Endothelial cell of umbilical vein (primary cell): ENCODE measurements at regions not wholly inside any gene's neighbourhood (a gene's known extent, or its start where the extent isn't known, plus 50 kb on each side); places are given as distances from the start of the nearest gene placed in this dataset.

Source experiments
- BruUV-seq: library from RNA; stranded (reverse); fragments of 400-500 nt; replicated peaks from 2 replicates; lab custom pipeline; 2021; lab: Mats Ljungman, UMichigan
- CTCF ChIA-PET: fragments of 300-600, 350-600 bp; sonication (Branson Sonifier 250); formaldehyde crosslinking; loops from one replicate; lab custom pipeline; 2021; ENCODE audit warnings: antibody characterized with exemption, inconsistent platforms; lab: Charles Lee
- POLR2A ChIA-PET: fragments of 300-600, 350-600 bp; sonication (Branson Sonifier 250); formaldehyde crosslinking; loops from one replicate; lab custom pipeline; 2021; ENCODE audit warnings: antibody characterized with exemption, inconsistent platforms; lab: Charles Lee
- DNase-seq: peaks from one replicate; pipeline ENCODE4 v3.0.0-alpha.2; 2011; ENCODE audit warnings: low read depth, low spot score
- FAIRE-seq: peaks from 2 replicates; lab custom pipeline; 2011; peaks lifted over from hg19 to GRCh38; lab: Jason Lieb, UNC
- H2AFZ ChIP-seq: 2 replicates; pipeline ENCODE4 v1.6.0; 2012; ENCODE audit warnings: low read depth, low read length, control low read depth, inconsistent platforms
- H3K27ac ChIP-seq: 2 replicates; pipeline ENCODE4 v1.5.1; 2011; ENCODE audit warnings: low read depth, mild to moderate bottlenecking, control low read depth, low read length, moderate library complexity; ENCODE audit not compliant: insufficient read depth
- H3K27me3 ChIP-seq, 2 experiments: 2 replicates each; pipeline versions ENCODE4 v1.6.0 to v1.6.1; 2011; ENCODE audit warnings: low read length in 2 of 2, mixed read lengths in 1 of 2; ENCODE audit not compliant: control insufficient read depth in 2 of 2, insufficient read depth in 2 of 2
- H3K36me3 ChIP-seq, 2 experiments: 2 replicates in 1 of 2; 3 replicates in 1 of 2; pipeline ENCODE4 v1.5.1; 2011; ENCODE audit warnings: low read length in 2 of 2, mild to moderate bottlenecking in 1 of 2, moderate library complexity in 1 of 2; ENCODE audit not compliant: control insufficient read depth in 2 of 2, insufficient read depth in 2 of 2; ENCODE audit errors: extremely low read depth in 1 of 2
- H3K4me1 ChIP-seq: 3 replicates; pipeline ENCODE4 v1.5.1; 2011; ENCODE audit warnings: mild to moderate bottlenecking, low read length; ENCODE audit not compliant: control insufficient read depth, insufficient read depth; ENCODE audit errors: extremely low read depth
- H3K4me2 ChIP-seq: 2 replicates; pipeline ENCODE4 v1.6.1; 2011; ENCODE audit warnings: low read length, control low read depth, mixed read lengths; ENCODE audit not compliant: insufficient read depth
- H3K4me3 ChIP-seq, 3 experiments: fragments of 200-600 bp in 1 of 3; sonication (generic), shearing (Covaris generic) in 1 of 3; replicated peaks in 1 of 3; 2 replicates each; pipeline ENCODE4 v1.5.1; 2011 to 2016; ENCODE audit warnings: control low read depth in 3 of 3, low read length in 3 of 3, mild to moderate bottlenecking in 2 of 3, inconsistent platforms in 1 of 3, low read depth in 1 of 3, moderate library complexity in 1 of 3; ENCODE audit not compliant: insufficient read depth in 1 of 3
- H3K79me2 ChIP-seq: 2 replicates; pipeline ENCODE4 v1.6.0; 2012; ENCODE audit warnings: low read length, inconsistent platforms; ENCODE audit not compliant: control insufficient read depth, insufficient read depth
- H3K9ac ChIP-seq: replicated peaks from 2 replicates; pipeline ENCODE3; 2011; ENCODE audit warnings: low read length, control low read depth; ENCODE audit not compliant: insufficient read depth; ENCODE audit errors: extremely low read depth
- H3K9me1 ChIP-seq: replicated peaks from 3 replicates; pipeline ENCODE4 v1.6.0; 2011; ENCODE audit warnings: mild to moderate bottlenecking, low read length; ENCODE audit not compliant: control insufficient read depth, insufficient read depth; ENCODE audit errors: extremely low read depth
- H3K9me3 ChIP-seq: replicated peaks from 2 replicates; pipeline ENCODE4 v1.5.1; 2012; ENCODE audit warnings: low read length, inconsistent platforms; ENCODE audit not compliant: control insufficient read depth, insufficient read depth
- H4K20me1 ChIP-seq: replicated peaks from 2 replicates; pipeline ENCODE3; 2011; ENCODE audit warnings: mild to moderate bottlenecking, low read length; ENCODE audit not compliant: control insufficient read depth, insufficient read depth; ENCODE audit errors: extremely low read depth
- EZH2 ChIP-seq: IDR thresholded peaks from 2 replicates; pipeline ENCODE4 v1.6.1; 2012; ENCODE audit warnings: borderline replicate concordance, low read depth, mild to moderate bottlenecking, moderate library complexity, low read length, inconsistent platforms; ENCODE audit not compliant: severe bottlenecking
- FOS ChIP-seq: IDR thresholded peaks from 2 replicates; pipeline ENCODE4 v1.6.1; 2011; ENCODE audit warnings: mild to moderate bottlenecking, low read length, moderate library complexity, borderline replicate concordance; ENCODE audit not compliant: insufficient read depth
- GATA2 ChIP-seq: IDR thresholded peaks from 2 replicates; pipeline ENCODE4 v1.7.0; 2011; ENCODE audit warnings: low read depth, mild to moderate bottlenecking, moderate library complexity, mixed read lengths, low read length; ENCODE audit not compliant: insufficient read length, insufficient read depth
- JUN ChIP-seq: IDR thresholded peaks from 2 replicates; pipeline ENCODE4 v1.6.1; 2011; ENCODE audit warnings: borderline replicate concordance, low read depth; ENCODE audit not compliant: insufficient read length, insufficient read depth
- MYC ChIP-seq: IDR thresholded peaks from one replicate; pipeline ENCODE4 v1.6.1; 2011; ENCODE audit warnings: mild to moderate bottlenecking, low read depth, low read length
- POLR2A ChIP-seq: IDR thresholded peaks from 2 replicates; pipeline ENCODE4 v1.6.1; 2012; ENCODE audit warnings: low read depth, mild to moderate bottlenecking, control low read depth, low read length
- POLR2AphosphoS5 ChIP-seq: IDR thresholded peaks from 2 replicates; pipeline ENCODE4 v1.6.1; 2012; ENCODE audit warnings: low read depth, mild to moderate bottlenecking, control low read depth, low read length, moderate library complexity; ENCODE audit not compliant: insufficient read depth
- dilution Hi-C: fragments of 300-500 bp; cut with MboI; formaldehyde crosslinking; loops from one replicate; pipeline ENCODE4 v1.15.0; 2019; ENCODE audit warnings: low sequenced_read_pairs; ENCODE audit not compliant: extremely low pct_ligation_motif_present
- intact Hi-C: fragments of 100-400 bp; cut with micrococcal nuclease; formaldehyde crosslinking; loops from one replicate; pipeline ENCODE4 v1.10.0; 2022
- TF ChIP-seq, protein P1 (sequence below): IDR thresholded peaks from 2 replicates; pipeline ENCODE4 v1.6.1; 2011; ENCODE audit not compliant: insufficient read depth, insufficient read length
- TF ChIP-seq, protein P2 (sequence below), 2 donors: IDR thresholded peaks; 1 replicate in 1 of 2; 2 replicates in 1 of 2; pipeline ENCODE4 v1.5.1; 2011; ENCODE audit warnings: low read length in 2 of 2, mild to moderate bottlenecking in 2 of 2, moderate library complexity in 2 of 2, control low read depth in 1 of 2, inconsistent platforms in 1 of 2, low read depth in 1 of 2; ENCODE audit not compliant: insufficient read depth in 1 of 2; ENCODE audit errors: extremely low read depth in 1 of 2

DNA sequence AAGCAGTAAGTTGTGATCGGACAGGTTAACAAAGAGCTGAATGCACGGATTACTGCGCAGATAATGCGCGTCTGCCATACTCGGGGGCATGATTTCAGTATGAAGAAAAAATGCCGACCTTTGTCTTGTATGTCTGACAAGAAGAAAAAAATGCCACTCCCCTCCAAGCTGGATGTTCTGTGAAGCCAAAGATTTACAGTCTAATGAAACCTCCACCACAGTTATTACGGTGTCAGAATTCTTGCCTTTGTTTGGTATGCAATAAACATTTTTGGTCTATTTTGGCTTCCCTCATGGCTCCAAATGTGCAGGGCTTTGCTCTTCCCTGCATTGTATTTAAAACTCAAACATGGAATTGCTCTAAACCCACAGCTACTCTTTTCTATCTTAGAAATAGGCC is 72.2 kb upstream of the THUMPD2 start:
- no peak for DNase-seq

More for the DNA sequence above, 72.2 kb upstream of the THUMPD2 start:
- H3K4me3 ChIP-seq, result no peak overlapping the region
- no peaks in the 10 kb centered on the region for H3K9me3 ChIP-seq
- H3K36me3 ChIP-seq, result no peaks in the 10 kb centered on the region
- ChIA-PET POLR2A (no interaction called here), CTCF (interaction anchor here (1.0 to 2.2 kb wide), 2 partner anchors 11 to 14 kb away, joined by 3 to 9 read pairs; no protein-coding TSS in a partner anchor)
- H3K79me2 ChIP-seq, result no peaks in the 10 kb centered on the region
- H3K9me1 ChIP-seq, result no peaks in the 10 kb centered on the region
- H4K20me1 ChIP-seq, result no peaks in the 10 kb centered on the region
- no TSS peak for BruUV-seq
- FAIRE-seq, result no peak
- H3K4me2 ChIP-seq, result no peak overlapping the region
- H3K9ac ChIP-seq, result no peak overlapping the region
- no peak overlapping the region for H3K27ac ChIP-seq
- no peak overlapping the region for H2AFZ ChIP-seq
- intact Hi-C loops (no loop called here), dilution Hi-C loops (no loop called here)
- no peak for TF ChIP-seq EZH2
- no peak for TF ChIP-seq POLR2AphosphoS5
- TF ChIP-seq GATA2, result no peak
- TF ChIP-seq, protein P1, sequence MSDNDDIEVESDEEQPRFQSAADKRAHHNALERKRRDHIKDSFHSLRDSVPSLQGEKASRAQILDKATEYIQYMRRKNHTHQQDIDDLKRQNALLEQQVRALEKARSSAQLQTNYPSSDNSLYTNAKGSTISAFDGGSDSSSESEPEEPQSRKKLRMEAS, result no peak
- no peak for TF ChIP-seq JUN
- TF ChIP-seq POLR2A, result no peak
- TF ChIP-seq, protein P2, sequence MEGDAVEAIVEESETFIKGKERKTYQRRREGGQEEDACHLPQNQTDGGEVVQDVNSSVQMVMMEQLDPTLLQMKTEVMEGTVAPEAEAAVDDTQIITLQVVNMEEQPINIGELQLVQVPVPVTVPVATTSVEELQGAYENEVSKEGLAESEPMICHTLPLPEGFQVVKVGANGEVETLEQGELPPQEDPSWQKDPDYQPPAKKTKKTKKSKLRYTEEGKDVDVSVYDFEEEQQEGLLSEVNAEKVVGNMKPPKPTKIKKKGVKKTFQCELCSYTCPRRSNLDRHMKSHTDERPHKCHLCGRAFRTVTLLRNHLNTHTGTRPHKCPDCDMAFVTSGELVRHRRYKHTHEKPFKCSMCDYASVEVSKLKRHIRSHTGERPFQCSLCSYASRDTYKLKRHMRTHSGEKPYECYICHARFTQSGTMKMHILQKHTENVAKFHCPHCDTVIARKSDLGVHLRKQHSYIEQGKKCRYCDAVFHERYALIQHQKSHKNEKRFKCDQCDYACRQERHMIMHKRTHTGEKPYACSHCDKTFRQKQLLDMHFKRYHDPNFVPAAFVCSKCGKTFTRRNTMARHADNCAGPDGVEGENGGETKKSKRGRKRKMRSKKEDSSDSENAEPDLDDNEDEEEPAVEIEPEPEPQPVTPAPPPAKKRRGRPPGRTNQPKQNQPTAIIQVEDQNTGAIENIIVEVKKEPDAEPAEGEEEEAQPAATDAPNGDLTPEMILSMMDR (IDR thresholded peaks at IDR 0.05; ENCODE audit: extremely low read depth in 1 of 2, insufficient read depth in 1 of 2, low read depth in 1 of 2, low read length in 2 of 2), result no peak
- TF ChIP-seq FOS, result no peak
- TF ChIP-seq MYC, result no peak
- H3K27me3 ChIP-seq, result no peaks in the 10 kb centered on the region
- no peaks in the 10 kb centered on the region for H3K4me1 ChIP-seq
